Fibroblast of the aortic adventitia (primary cell): ENCODE measurements at regions not wholly inside any gene's neighbourhood (a gene's known extent, or its start where the extent isn't known, plus 50 kb on each side); places are given as distances from the start of the nearest gene placed in this dataset.

Experiments
- DNase-seq: peaks from one replicate; pipeline ENCODE4 v3.0.0-alpha.2; 2010; ENCODE audit warnings: low read depth
- H3K4me3 ChIP-seq: 2 replicates; pipeline ENCODE4 v1.5.1; 2011; ENCODE audit warnings: low read depth, mild to moderate bottlenecking, control low read depth, low read length, moderate library complexity
- CTCF ChIP-seq: IDR thresholded peaks from 2 replicates; pipeline ENCODE4 v1.5.1; 2011; ENCODE audit warnings: mild to moderate bottlenecking, low read length, control low read depth, inconsistent platforms; ENCODE audit not compliant: insufficient read depth

GRCh38 chrX:39869846-39870601 is 227.7 kb downstream of the BCOR start:
- no peak for TF ChIP-seq CTCF
- H3K4me3 ChIP-seq, result no peak overlapping the region
- DNase-seq, result peak; percentile 33

- no peak for TF ChIP-seq CTCF
- no peak for DNase-seq
- no peak overlapping the region for H3K4me3 ChIP-seq
Measured at GRCh38 chrX:39871648-39872047, 226.1 kb downstream of the BCOR start.

- H3K4me3 ChIP-seq, result no peak overlapping the region
- no peak for TF ChIP-seq CTCF
- no peak for DNase-seq
Measured at GRCh38 chrX:39873117-39873516, 224.6 kb downstream of the BCOR start.

GRCh38 chrX:39874202-39874816 is 223.4 kb downstream of the BCOR start:
- no peak for DNase-seq

GRCh38 chrX:39875834-39876628 is 221.7 kb downstream of the BCOR start:
- DNase-seq, result no peak
- no peak for TF ChIP-seq CTCF
- H3K4me3 ChIP-seq, result no peak overlapping the region

More at GRCh38 chrX:39874202-39874816, 223.4 kb downstream of the BCOR start:
- H3K4me3 ChIP-seq, result no peak overlapping the region
- no peak for TF ChIP-seq CTCF

GRCh38 chrX:39877905-39878304 is 219.9 kb downstream of the BCOR start:
- DNase-seq, result no peak
- no peak overlapping the region for H3K4me3 ChIP-seq
- TF ChIP-seq CTCF, result no peak
